ENCODE measurements at regions not wholly inside any gene's neighbourhood (a gene's known extent, or its start where the extent isn't known, plus 50 kb on each side); places are given as distances from the start of the nearest gene placed in this dataset.

DNA sequence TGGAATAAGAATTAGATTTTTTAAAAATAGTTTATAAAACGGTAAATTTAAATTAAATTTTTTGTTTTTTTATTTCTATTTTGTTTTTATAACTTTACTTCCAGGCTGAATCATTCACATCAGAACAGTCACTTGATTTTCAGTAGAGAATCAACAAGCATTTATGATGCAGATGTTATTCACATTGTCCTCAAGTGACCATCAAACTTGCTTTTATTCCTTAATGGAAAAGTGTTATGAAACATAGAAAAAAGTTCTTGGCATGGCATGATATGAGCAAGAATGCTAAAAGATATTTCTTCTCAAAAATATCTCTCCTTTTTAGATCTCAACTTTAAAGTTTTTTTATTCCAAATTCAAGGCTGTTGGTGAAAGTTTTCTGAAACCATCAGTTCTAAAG is 70.9 kb upstream of the TGFBR2 start:
- Mint-ChIP-seq H3K4me3 (no peak overlapping the region), H3K27ac (no peak overlapping the region), H3K27me3 (ENCODE audit: insufficient read depth) (no peaks in the 10 kb centered on the region), H3K36me3 (ENCODE audit: low read depth) (no peaks in the 10 kb centered on the region), H3K9me3 (peaks cover 6% of the 10 kb centered on the region), H3K4me1 (no peaks in the 10 kb centered on the region)
- Histone ChIP-seq H3K27ac (ENCODE audit: low read depth, low read length) (no peak overlapping the region), H3K36me3 (ENCODE audit: control insufficient read depth, insufficient read depth, low read length) (no peaks in the 10 kb centered on the region), H3K27me3 (ENCODE audit: control insufficient read depth, insufficient read depth, low read length, poor library complexity, severe bottlenecking) (no peaks in the 10 kb centered on the region), H3K9ac (ENCODE audit: extremely low read depth, low read length, poor library complexity, severe bottlenecking) (no peak overlapping the region), H3K4me3 (ENCODE audit: low read length) (no peak overlapping the region), H3K4me1 (ENCODE audit: control insufficient read depth, insufficient read depth, low read length) (no peaks in the 10 kb centered on the region), H3K9me3 (ENCODE audit: control insufficient read depth, low read length) (no peaks in the 10 kb centered on the region)
- TF ChIP-seq, protein P1, sequence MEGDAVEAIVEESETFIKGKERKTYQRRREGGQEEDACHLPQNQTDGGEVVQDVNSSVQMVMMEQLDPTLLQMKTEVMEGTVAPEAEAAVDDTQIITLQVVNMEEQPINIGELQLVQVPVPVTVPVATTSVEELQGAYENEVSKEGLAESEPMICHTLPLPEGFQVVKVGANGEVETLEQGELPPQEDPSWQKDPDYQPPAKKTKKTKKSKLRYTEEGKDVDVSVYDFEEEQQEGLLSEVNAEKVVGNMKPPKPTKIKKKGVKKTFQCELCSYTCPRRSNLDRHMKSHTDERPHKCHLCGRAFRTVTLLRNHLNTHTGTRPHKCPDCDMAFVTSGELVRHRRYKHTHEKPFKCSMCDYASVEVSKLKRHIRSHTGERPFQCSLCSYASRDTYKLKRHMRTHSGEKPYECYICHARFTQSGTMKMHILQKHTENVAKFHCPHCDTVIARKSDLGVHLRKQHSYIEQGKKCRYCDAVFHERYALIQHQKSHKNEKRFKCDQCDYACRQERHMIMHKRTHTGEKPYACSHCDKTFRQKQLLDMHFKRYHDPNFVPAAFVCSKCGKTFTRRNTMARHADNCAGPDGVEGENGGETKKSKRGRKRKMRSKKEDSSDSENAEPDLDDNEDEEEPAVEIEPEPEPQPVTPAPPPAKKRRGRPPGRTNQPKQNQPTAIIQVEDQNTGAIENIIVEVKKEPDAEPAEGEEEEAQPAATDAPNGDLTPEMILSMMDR (conservative IDR thresholded peaks at IDR 0.05) = no peak
- WGBS, 2 experiments (ENCODE audit: insufficient coverage in 1 of 2, insufficient read length in 1 of 2) = no CpG with 5 or more reads among the region's 1 CpG
- no peak for DNase-seq

DNA sequence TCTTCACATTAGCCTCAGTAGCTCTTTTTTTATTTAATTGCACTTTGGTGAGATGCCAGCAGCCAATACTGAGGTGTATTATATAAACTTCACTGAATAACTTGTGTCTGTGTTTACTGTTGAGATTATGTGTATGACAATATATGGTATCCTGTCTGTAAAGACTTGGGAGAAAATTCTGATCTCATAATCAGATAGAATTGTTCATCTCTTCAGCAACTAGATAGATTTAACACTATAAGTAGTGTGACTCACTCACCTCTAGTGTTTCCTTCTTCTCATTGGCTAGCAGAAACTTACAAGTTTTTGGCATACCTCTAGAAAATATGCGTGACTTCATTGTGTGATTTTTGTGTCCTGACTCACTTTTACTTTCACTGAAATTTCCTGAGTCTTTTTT is 67.6 kb upstream of the TGFBR2 start:
- Mint-ChIP-seq H3K27ac (no peak overlapping the region), H3K4me3 (no peak overlapping the region), H3K36me3 (ENCODE audit: low read depth) (no peaks in the 10 kb centered on the region), H3K4me1 (no peaks in the 10 kb centered on the region), H3K27me3 (ENCODE audit: insufficient read depth) (no peaks in the 10 kb centered on the region), H3K9me3 (peaks cover 4% of the 10 kb centered on the region)
- no peak for DNase-seq
- Histone ChIP-seq H3K27ac (ENCODE audit: low read depth, low read length) (no peak overlapping the region), H3K4me3 (ENCODE audit: low read length) (no peak overlapping the region), H3K9me3 (ENCODE audit: control insufficient read depth, low read length) (no peaks in the 10 kb centered on the region), H3K27me3 (ENCODE audit: control insufficient read depth, insufficient read depth, low read length, poor library complexity, severe bottlenecking) (no peaks in the 10 kb centered on the region), H3K4me1 (ENCODE audit: control insufficient read depth, insufficient read depth, low read length) (no peaks in the 10 kb centered on the region), H3K9ac (ENCODE audit: extremely low read depth, low read length, poor library complexity, severe bottlenecking) (no peak overlapping the region), H3K36me3 (ENCODE audit: control insufficient read depth, insufficient read depth, low read length) (no peaks in the 10 kb centered on the region)
- TF ChIP-seq, protein P1 (conservative IDR thresholded peaks at IDR 0.05) = no peak
- WGBS, 2 experiments (ENCODE audit: insufficient coverage in 1 of 2, insufficient read length in 1 of 2) = 95% methylated on average over 1 of the region's 1 CpG; no CpG with 5 or more reads in 1 of the 2 experiments

DNA sequence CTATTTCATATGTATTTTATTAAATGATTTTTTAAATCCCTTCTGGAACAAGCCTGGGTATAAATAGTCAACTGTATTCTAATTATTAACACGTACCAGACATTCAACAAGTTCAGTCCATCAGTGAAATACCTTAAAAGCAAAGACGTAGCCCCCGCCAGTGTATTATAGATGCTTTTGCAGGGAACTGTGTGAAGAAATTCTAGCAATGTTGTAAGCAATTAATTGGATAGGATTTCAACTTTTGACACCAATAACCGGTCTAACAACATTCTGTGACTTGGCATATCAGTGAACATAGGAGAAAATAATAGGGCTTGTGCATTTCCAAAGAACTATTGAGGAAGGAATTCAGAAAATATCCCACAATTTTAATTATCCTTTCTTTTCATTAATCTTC is 67.2 kb upstream of the TGFBR2 start:
- no peaks in the 10 kb centered on the region for H3K9me3 ChIP-seq (ENCODE audit: control insufficient read depth, low read length)
- H3K27ac Mint-ChIP-seq = no peak overlapping the region
- DNase-seq = no peak
- H3K4me1 Mint-ChIP-seq = no peaks in the 10 kb centered on the region
- H3K9ac ChIP-seq (ENCODE audit: extremely low read depth, low read length, poor library complexity, severe bottlenecking) = no peak overlapping the region
- H3K4me3 ChIP-seq (ENCODE audit: low read length) = no peak overlapping the region
- WGBS, 2 experiments (ENCODE audit: insufficient coverage in 1 of 2, insufficient read length in 1 of 2) = 96 to 100% methylated on average over 3 of the region's 4 CpGs
- H3K27me3 Mint-ChIP-seq (ENCODE audit: insufficient read depth) = no peaks in the 10 kb centered on the region
- TF ChIP-seq, protein P1 (conservative IDR thresholded peaks at IDR 0.05) = no peak
- no peaks in the 10 kb centered on the region for H3K36me3 Mint-ChIP-seq (ENCODE audit: low read depth)
- no peaks in the 10 kb centered on the region for H3K36me3 ChIP-seq (ENCODE audit: control insufficient read depth, insufficient read depth, low read length)
- H3K27ac ChIP-seq (ENCODE audit: low read depth, low read length) = no peak overlapping the region
- no peak overlapping the region for H3K4me3 Mint-ChIP-seq
- H3K9me3 Mint-ChIP-seq = peaks cover 4% of the 10 kb centered on the region
- H3K4me1 ChIP-seq (ENCODE audit: control insufficient read depth, insufficient read depth, low read length) = no peaks in the 10 kb centered on the region
- no peaks in the 10 kb centered on the region for H3K27me3 ChIP-seq (ENCODE audit: control insufficient read depth, insufficient read depth, low read length, poor library complexity, severe bottlenecking)

Measured in endodermal cell (in vitro differentiated cells).